ENCODE measurements at regions not wholly inside any gene's neighbourhood (a gene's known extent, or its start where the extent isn't known, plus 50 kb on each side); places are given as distances from the start of the nearest gene placed in this dataset.
A peak's percentile ranks its signal among the peaks of the same experiment; 100 is the strongest.

DNA sequence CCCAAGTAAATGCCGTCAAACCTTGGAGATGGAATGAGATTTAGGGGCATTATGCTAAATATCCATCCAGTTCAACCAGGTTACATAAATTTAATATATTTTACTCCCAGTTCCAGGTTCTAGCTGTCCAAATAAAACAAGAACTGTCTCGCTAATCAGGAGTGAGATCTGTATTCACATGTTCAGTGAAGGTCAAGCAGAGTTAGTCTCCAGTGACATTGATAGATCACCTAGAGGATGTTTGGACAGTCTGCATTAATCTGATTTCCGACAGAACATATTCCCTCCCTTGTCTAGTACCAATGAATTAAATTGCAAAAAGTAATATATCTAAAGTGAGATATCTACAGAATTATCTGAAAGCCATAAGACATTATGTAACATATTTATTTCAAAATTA is 979.4 kb upstream of the CNTNAP5 start:
- CTCF ChIA-PET, result no interaction called here
- POLR2A ChIA-PET (ENCODE audit: unreplicated experiment), result no interaction called here
- Histone ChIP-seq H2AFZ (no peak overlapping the region), H3K4me2 (no peak overlapping the region), H3K9me2 (ENCODE audit: insufficient read depth) (no peaks in the 10 kb centered on the region), H3K4me1 (replicated peaks; ENCODE audit: insufficient read depth) (0 out of 2 replicates have a peak, but pooled peaks cover 6% of the 10 kb centered on the region), H3F3A (ENCODE audit: insufficient read depth, low read depth) (no peaks in the 10 kb centered on the region), H3K36me3 (ENCODE audit: low read depth) (no peaks in the 10 kb centered on the region), H3K79me2 (ENCODE audit: low read depth) (no peaks in the 10 kb centered on the region), H3K27ac (no peak overlapping the region), H3K4me3 (no peak overlapping the region), H3K9me3 (ENCODE audit: insufficient read depth, low read depth) (peaks cover 3% of the 10 kb centered on the region; the same call in 1 of the 2 replicates), H3K27me3 (ENCODE audit: insufficient read depth, low read depth) (no peaks in the 10 kb centered on the region), H4K20me1 (ENCODE audit: insufficient read depth) (no peaks in the 10 kb centered on the region)
- TF ChIP-seq CTCF (conservative IDR thresholded peaks at IDR 0.05) (no peak), EZH2 (IDR thresholded peaks at IDR 0.05; ENCODE audit: low read depth) (no peak)
- intact Hi-C loops (cut with micrococcal nuclease; ENCODE audit: unreplicated experiment), result no loop called here
- no peak for DNase-seq
- no TSS peak for BruUV-seq (replicated peaks)

DNA sequence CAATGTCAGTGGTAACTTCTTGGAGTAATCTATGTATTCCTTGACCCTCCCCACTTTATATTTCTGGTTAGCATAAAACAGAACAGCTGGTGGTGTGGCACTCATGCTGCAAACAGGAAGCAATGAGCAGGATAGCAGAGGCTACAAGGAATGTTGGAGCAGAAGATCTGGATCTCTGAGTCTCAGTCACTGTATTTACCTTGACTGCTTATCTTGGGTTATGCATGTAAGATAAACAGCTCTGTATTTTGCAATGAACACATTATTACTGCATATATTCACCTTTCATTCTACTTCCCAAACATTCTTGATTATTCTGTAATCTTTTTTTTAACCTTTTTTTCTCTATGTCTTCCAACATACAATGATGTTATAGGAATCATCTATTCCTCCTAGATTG is 977.9 kb upstream of the CNTNAP5 start:
- Histone ChIP-seq H3K27me3 (ENCODE audit: insufficient read depth, low read depth) (no peaks in the 10 kb centered on the region), H2AFZ (no peak overlapping the region), H3F3A (ENCODE audit: insufficient read depth, low read depth) (no peaks in the 10 kb centered on the region), H4K20me1 (ENCODE audit: insufficient read depth) (no peaks in the 10 kb centered on the region), H3K79me2 (ENCODE audit: low read depth) (no peaks in the 10 kb centered on the region), H3K27ac (no peak overlapping the region), H3K4me3 (no peak overlapping the region), H3K9me3 (ENCODE audit: insufficient read depth, low read depth) (no peaks in the 10 kb centered on the region; the same call in 1 of the 2 replicates), H3K9me2 (ENCODE audit: insufficient read depth) (no peaks in the 10 kb centered on the region), H3K4me1 (replicated peaks; ENCODE audit: insufficient read depth) (no peaks in the 10 kb centered on the region), H3K4me2 (no peak overlapping the region), H3K36me3 (ENCODE audit: low read depth) (no peaks in the 10 kb centered on the region)
- intact Hi-C loops (cut with micrococcal nuclease; ENCODE audit: unreplicated experiment), result no loop called here
- CTCF ChIA-PET, result no interaction called here
- BruUV-seq (replicated peaks), result no TSS peak
- no peak for TF ChIP-seq CTCF (conservative IDR thresholded peaks at IDR 0.05)
- no peak for TF ChIP-seq EZH2 (IDR thresholded peaks at IDR 0.05; ENCODE audit: low read depth)
- POLR2A ChIA-PET (ENCODE audit: unreplicated experiment), result no interaction called here
- no peak for DNase-seq

- H4K20me1 ChIP-seq (ENCODE audit: insufficient read depth), result no peaks in the 10 kb centered on the region
- peak overlapping the region; percentile 61; the same call in 1 of the 2 replicates for H2AFZ ChIP-seq
- H3F3A ChIP-seq (ENCODE audit: insufficient read depth, low read depth), result no peaks in the 10 kb centered on the region
- TF ChIP-seq CTCF (conservative IDR thresholded peaks at IDR 0.05), result no peak
- no peak for TF ChIP-seq EZH2 (IDR thresholded peaks at IDR 0.05; ENCODE audit: low read depth)
- no peaks in the 10 kb centered on the region for H3K79me2 ChIP-seq (ENCODE audit: low read depth)
- BruUV-seq (replicated peaks), result no TSS peak
- no peaks in the 10 kb centered on the region for H3K9me3 ChIP-seq (ENCODE audit: insufficient read depth, low read depth)
- no peaks in the 10 kb centered on the region for H3K36me3 ChIP-seq (ENCODE audit: low read depth)
- DNase-seq, result no peak
- no peak overlapping the region for H3K27ac ChIP-seq
- H3K27me3 ChIP-seq (ENCODE audit: insufficient read depth, low read depth), result no peaks in the 10 kb centered on the region
- ChIA-PET POLR2A (ENCODE audit: unreplicated experiment) (no interaction called here), CTCF (no interaction called here)
- no peak overlapping the region for H3K4me2 ChIP-seq
- H3K4me1 ChIP-seq (replicated peaks; ENCODE audit: insufficient read depth), result no peaks in the 10 kb centered on the region
- no peak overlapping the region for H3K4me3 ChIP-seq
- no peaks in the 10 kb centered on the region for H3K9me2 ChIP-seq (ENCODE audit: insufficient read depth)
- intact Hi-C loops (cut with micrococcal nuclease; ENCODE audit: unreplicated experiment), result no loop called here
Observed at GRCh38 chr2:123051136-123051535, 974.0 kb upstream of the CNTNAP5 start.

Data from PC-9 (cell line).